GM19099 (cell line): ENCODE measurements at regions not wholly inside any gene's neighbourhood (a gene's known extent, or its start where the extent isn't known, plus 50 kb on each side); places are given as distances from the start of the nearest gene placed in this dataset.

Experiments
- POLR2A ChIP-seq: IDR thresholded peaks from 3 replicates; pipeline ENCODE4 v1.6.1; 2011; ENCODE audit warnings: low read depth; ENCODE audit not compliant: insufficient read length; ENCODE audit errors: extremely low read depth

DNA sequence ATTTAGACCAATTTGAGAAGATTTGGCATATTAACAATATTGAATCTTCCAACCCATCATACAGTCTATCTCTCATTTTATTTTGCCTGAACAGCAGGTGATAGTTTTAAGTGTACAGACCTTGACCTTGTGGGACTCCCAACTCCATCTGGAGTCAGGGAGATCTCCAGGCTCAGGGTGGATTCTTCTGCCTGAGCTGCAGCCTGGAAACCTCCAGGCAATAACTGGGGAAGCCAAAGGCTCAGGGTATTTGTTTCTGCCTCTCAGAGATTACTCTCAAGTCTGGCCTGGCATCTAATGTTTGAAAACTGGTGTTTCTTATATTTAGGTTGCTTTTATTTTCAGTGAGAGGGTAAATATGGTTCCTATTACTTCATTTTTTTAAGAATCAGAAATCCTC is 102.1 kb upstream of the C1QTNF9B start:
- no peak for TF ChIP-seq POLR2A

DNA sequence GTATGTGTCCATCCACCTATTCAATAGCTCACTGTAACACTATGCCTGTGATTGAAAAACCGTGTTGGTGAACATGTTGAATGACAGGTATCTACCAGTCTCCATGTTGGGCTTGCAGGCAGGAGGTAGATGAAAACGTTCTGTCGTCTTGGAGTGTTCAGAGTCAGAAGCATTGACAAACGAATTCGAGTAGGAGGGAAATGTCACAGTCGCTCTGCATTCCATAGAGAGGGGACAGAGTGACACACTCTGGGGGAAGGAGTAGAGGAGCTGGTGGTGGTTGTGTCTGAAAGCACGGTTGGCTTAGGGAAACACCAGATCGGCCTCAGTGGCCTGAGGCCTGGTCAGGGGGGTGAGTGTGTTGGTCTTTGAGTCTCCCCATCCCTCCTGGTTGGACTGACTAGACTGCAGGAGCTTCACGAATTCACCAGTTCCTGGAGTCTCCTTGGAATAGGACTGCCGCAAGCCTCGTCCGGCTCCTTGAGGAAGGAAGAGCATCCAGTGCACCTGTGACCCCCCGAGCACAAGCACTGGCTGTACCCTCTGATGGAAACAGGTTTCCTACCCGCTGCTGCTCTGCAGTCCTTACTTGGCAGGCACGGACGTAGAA is 105.0 kb upstream of the C1QTNF9B start:
- no peak for TF ChIP-seq POLR2A

DNA sequence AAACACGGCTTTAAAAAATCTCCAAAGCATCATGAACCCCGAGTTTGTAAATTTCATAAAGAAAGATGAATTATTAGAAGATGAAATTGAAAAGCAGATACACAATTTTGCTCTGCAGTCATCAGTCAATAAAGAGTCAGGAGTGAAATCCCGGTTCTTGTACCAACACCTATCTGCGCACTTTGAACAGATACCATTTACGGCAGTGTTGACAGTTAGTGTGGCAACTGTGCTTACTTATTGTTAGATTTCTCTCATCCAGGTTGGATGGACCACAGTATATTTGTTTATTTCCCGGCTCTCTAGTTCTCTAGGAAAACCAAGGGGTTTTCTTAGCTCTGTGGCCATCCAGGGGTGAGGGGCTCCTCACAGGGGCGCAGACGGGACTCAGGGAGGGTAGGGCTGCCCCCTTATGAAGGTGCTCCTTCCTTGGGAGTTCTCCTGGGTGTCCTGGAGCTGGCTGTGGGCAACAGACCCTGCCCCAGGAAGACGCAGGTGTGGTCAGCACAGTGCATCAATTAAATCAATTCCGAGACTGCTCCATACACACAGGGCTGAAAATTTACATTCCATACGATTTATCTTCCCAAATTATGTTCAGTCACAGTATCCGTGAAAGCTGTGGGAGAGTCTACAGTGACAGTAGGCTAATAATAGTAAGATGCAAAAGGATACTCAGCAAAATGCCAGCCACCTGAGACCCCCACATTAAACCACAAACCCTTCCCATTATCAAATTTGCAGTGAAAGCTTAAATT is 107.0 kb upstream of the C1QTNF9B start:
- TF ChIP-seq POLR2A = no peak

DNA sequence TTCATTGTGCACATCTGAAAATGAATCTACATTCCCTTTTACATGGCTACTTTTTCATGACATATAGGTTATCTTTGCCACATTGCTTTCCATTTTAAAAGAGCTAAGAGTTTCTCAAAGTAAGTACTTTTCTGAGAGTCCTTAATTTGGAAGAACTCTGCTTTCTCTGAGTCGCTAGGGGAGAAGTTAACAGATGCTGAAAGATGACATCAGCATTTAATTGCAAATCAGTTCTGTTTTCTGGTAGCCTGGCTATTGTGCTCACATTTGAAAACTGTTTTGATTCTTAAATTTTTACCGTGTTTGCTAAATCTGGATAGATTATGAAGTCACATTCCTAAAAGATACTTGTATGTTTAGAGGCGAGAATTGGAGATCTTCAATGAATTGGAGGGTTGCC is 107.7 kb upstream of the C1QTNF9B start:
- TF ChIP-seq POLR2A = no peak

DNA sequence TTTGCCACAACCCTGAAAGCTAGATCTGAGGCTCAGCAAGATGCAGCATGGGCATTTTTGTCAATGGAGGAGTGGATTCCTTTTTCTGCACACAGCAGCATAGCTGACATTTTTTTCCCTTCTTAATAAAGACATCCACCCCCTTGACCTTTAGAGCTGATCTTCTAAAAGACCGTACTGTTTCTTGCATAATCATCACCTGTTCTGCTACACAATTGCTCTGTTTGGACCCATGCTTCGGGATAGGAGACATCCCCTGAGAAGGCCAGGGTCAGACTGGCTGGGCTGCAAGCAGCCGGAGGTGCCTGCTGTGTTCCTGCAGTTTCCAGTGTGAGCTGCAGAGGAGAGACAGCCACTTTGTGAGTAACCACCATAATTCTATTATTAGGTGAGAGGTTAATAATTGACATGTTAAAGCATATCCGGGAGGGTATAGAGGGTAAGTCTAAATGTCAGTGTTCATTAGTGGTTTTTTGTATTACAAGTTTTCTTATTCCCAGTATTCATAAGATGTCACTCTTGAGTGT is 108.5 kb upstream of the C1QTNF9B start:
- TF ChIP-seq POLR2A = peak; percentile 31

DNA sequence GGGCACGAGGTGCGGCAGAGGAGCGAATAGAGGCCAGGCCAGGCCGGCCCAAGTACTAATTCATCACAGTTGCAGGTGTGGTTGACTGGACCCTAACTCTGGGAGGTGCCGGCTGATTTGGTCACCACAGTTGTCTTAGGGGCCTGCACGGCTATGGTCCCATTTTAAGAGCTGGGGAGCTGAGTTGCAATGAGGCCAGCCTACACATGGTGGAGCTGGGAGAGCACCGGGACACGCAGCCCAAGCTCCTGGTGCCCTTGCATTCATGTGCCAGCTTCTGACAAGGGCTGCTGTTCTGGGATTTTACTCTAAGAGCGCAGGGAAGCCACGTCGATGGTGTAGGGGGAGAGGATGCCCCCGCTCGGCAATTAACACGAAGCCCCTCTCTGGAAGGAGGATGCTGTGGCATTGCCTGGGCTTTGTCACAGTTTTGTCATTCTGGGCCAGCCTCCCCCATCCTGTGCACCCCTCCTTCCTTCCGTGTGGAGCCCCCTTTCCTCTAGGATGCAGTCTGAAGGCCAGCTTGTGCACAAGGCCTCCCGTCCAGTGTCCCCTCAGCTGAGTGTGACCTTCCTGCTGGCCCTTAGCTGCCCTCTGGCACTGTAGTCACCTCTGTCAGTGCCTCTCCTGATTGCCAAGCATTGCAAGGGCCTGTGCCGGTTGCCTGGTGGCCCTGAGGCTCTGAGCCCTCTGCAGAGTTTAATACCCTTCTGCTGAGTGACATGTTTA is 109.4 kb upstream of the C1QTNF9B start:
- TF ChIP-seq POLR2A = no peak

DNA sequence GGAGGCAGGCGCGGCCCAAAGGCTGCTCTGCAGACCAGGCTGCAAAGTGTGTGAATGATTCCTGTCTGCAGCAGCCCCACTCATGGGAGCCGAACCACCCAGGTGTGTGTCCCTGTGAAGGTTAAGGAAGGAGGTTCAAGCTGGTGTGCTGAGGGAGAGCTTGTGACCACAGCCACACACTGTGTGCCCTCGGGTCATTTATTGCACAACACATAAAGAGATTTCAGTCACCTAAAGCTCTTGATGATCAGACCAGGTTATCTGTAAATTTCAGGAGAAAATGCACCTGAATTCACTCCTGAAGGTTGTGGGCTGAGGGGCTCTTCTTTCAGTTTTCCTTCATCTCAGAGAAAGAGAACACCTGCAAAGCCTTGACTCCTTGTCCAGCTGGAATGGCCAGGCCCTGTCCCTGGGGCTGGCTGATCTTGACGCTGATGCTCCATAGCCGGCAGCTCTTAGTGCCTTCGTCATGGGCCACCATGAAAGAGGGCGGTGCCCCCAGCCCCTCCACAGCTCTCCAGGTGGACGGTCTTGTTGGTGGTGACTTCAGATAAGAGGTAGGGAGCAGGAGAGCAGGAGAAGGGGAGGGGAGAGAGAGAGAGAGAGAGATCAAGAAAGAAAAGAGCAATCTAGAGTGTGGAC is 110.8 kb upstream of the C1QTNF9B start:
- TF ChIP-seq POLR2A = no peak

DNA sequence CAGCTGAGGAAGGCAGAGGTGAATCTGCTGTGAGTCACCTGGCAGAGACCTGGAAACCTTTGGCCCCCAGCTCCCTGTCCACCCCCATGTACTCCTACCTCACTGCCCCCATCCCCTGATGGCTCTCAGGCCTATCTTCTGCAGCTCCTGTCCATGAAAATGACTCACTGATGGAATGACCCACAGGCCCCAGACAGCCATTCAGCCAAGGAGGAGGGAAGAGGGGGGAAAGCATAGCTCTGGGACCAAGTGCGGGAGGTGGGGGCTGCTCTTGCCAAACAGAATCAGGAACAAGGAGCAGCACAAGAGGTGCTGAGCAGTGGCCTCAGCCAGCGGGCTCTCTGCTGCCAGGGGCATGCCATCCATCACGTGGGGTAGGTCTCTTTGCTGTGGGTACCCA is 111.4 kb upstream of the C1QTNF9B start:
- no peak for TF ChIP-seq POLR2A

DNA sequence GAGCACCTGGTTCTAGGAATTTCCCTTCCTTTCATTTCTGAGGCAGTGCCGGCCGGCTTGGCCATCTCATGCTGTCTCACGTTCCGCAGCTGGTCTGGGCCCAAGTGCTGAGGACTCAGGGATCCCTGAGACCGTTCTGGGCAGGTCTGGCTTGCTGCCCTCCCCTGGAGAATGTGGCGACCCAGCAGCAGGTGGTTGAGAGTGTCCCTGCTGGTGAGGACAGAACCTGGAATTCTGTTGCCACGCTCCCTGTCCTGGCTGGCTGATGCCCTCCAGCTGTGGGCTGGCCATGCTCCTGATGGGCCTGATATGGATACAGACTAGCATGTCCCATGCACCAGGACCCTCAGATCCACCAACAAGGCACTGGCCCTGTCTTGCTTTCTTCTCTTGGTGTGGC is 114.0 kb upstream of the C1QTNF9B start:
- no peak for TF ChIP-seq POLR2A

DNA sequence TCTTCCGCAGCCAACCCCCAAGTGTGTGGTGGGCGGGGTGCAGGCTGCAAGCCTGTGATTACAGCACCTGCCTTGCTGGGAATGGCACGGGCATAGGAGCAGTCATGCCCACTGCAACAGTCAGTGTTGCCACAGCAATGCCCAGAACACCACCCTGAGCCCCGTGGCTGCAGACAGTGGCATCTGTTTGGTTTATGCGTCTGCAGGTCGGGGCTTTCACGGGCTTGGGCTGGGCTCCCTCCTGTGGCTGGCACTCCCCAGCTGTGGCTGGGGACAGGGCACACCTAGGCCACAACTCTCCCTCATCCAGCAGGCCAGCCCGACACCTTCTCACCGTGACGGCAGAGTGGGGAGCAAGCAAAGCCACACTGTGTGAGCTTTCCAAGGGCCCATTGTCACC is 115.3 kb upstream of the C1QTNF9B start:
- TF ChIP-seq POLR2A = no peak

DNA sequence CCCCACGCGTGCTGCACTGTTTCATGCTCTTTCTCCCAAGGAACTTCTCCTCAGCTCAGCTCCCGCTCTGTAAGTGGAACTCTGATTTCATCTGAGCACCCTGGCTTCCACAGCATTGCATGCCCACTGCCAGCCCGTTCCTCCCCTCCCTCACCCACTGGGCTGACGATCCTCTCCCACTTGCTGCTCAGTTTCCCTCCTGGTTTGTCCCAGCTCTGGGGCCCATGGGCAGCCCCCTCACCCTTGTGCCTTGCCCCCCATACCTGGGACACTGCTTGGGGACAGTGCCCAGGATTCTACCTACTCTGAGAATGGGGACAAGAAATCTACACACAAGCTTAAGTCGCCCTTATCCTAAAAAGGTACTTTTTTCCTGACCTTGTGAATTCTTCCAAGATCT is 115.9 kb upstream of the C1QTNF9B start:
- no peak for TF ChIP-seq POLR2A

DNA sequence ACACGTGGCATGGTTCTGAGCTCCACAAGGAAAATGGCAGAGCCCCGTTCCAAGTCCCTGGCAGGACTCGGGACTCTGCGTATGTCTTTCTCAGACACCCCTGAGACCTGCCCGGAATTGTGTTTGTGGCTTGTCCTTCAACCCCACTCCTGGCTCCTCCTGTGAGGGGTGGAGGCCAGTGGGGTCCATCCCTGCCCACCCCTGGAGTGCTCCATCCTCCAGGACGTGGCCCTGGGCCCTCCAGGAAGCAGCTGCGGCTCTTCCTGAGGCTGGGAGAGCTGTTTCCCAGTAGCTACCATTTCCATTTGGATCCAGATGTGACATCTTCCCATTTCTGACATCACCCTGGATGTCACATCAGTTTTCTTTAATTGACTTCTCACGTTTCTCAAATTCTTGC is 118.7 kb upstream of the C1QTNF9B start:
- no peak for TF ChIP-seq POLR2A

DNA sequence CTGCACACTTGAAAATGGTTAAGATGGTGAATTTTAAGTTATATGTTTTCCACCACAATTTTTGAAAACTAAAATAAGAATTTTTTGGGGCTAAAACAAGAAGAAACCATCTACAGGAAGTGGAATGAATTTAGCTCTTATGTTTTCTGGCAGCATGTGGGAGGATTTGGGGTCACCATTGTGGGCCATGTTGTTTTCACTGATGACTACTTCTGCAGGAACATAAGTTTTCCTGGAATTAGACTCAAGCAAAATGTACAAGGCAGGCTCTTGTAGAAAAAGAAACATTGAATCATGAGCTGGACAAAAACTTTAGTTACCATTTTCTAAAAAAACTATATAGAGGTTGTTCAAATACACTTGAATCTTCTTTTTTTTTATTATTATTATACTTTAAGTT is 125.3 kb upstream of the C1QTNF9B start:
- TF ChIP-seq POLR2A = no peak

DNA sequence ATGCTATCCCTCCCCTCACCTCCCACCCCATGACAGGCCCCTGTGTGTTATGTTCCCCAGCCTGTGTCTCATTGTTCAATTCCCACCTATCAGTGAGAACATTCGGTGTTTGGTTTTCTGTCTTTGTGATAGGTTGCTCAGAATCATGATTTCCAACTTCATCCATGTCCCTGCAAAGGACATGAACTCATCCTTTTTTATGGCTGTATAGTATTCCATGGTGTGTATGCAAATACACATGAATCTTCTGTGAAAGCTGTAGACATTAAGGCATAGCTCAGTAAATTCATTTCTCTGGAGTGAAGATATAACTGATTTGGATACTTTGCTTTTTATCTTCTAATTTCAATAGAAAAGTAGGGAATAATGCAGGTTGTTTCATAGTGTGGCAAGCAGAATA is 125.8 kb upstream of the C1QTNF9B start:
- no peak for TF ChIP-seq POLR2A

DNA sequence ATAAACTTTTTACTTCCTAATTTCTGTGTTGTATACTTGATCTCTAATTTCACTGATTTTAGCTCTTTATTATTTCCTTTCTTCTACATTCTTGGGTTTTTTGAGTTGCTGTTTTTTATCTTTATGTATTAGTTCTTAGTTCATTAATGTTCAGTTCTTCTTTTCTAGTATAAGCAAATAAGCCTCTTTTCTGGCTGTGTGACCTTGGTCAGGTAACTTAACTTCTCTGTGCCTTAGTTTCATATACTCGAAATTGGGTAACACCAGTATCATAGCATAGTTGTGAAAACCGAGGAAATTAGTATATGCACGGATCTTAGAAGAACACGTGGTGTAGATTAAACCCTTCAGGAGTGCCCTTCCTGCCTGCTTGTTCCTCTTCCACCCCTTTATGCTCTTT is 130.2 kb upstream of the C1QTNF9B start:
- no peak for TF ChIP-seq POLR2A
